ENCODE measurements at regions not wholly inside any gene's neighbourhood (a gene's known extent, or its start where the extent isn't known, plus 50 kb on each side); places are given as distances from the start of the nearest gene placed in this dataset.

GRCh38 chr5:97998941-97999340 lies 774.5 kb upstream of the RGMB start:
- no peaks in the 10 kb centered on the region for H4K20me1 ChIP-seq (ENCODE audit: insufficient read depth, low read length)
- no peak overlapping the region for H2BK5ac ChIP-seq (ENCODE audit: low read depth, low read length, poor library complexity, severe bottlenecking)
- TF ChIP-seq CHD1 (IDR thresholded peaks at IDR 0.05; ENCODE audit: low read depth, low read length) (no peak), SMC3 (IDR thresholded peaks at IDR 0.05; ENCODE audit: low read depth, low read length) (no peak), RFX5 (IDR thresholded peaks at IDR 0.05; ENCODE audit: low read depth, low read length) (no peak), CTCF (conservative IDR thresholded peaks at IDR 0.05; ENCODE audit: low read depth, low read length) (no peak), FOS (IDR thresholded peaks at IDR 0.05; ENCODE audit: low read depth, low read length) (no peak), ELK1 (IDR thresholded peaks at IDR 0.05; ENCODE audit: borderline replicate concordance, low read depth, low read length) (no peak), POLR2A (IDR thresholded peaks at IDR 0.05; ENCODE audit: low read depth, low read length) (no peak), RAD21 (IDR thresholded peaks at IDR 0.05; ENCODE audit: low read length) (no peak), MAFK (IDR thresholded peaks at IDR 0.05; ENCODE audit: low read depth, low read length) (no peak)
- dilution Hi-C loops (cut with HindIII; ENCODE audit: low sequenced_read_pairs, unreplicated experiment): no loop called here
- H3K56ac ChIP-seq (ENCODE audit: extremely low read depth, insufficient read depth, low read length): no peak overlapping the region
- no peaks in the 10 kb centered on the region for H3K27me3 ChIP-seq (ENCODE audit: control insufficient read depth, insufficient read depth, low read length)
- peak; percentile 67 for ATAC-seq (ENCODE audit: low read depth)
- no peaks in the 10 kb centered on the region for H3K36me3 ChIP-seq (ENCODE audit: control insufficient read depth, insufficient read depth, low read length)
- H3K27ac ChIP-seq (ENCODE audit: insufficient read depth, low read length): no peak overlapping the region
- no peaks in the 10 kb centered on the region for H3K9me1 ChIP-seq (ENCODE audit: insufficient read depth, low read length)
- no peak overlapping the region for H3K9ac ChIP-seq (ENCODE audit: low read depth, low read length)
- H3K4me2 ChIP-seq (ENCODE audit: low read depth, low read length): no peak overlapping the region
- H3K4ac ChIP-seq (ENCODE audit: low read depth, low read length): no peak overlapping the region
- no peak overlapping the region for H2BK120ac ChIP-seq (ENCODE audit: low read depth, low read length)
- no peak overlapping the region for H4K5ac ChIP-seq (ENCODE audit: low read depth, low read length)
- H3K23ac ChIP-seq (ENCODE audit: low read depth, low read length): no peak overlapping the region
- BruUV-seq (replicated peaks): no TSS peak
- ChIA-PET CTCF (no interaction called here), POLR2A (ENCODE audit: unreplicated experiment) (no interaction called here)
- no peak overlapping the region for H3K4me3 ChIP-seq (ENCODE audit: insufficient read depth, low read depth, low read length)
- H4K8ac ChIP-seq (ENCODE audit: low read depth in 2 of 2, low read length in 2 of 2): no peak overlapping the region
- no peaks in the 10 kb centered on the region for H3K79me1 ChIP-seq (ENCODE audit: low read depth in 1 of 2, low read length in 2 of 2)
- H2BK20ac ChIP-seq (ENCODE audit: low read depth, low read length): no peak overlapping the region
- H2AK9ac ChIP-seq (replicated peaks; ENCODE audit: low read depth, low read length, poor library complexity): no peak overlapping the region
- H3K9me3 ChIP-seq (ENCODE audit: control insufficient read depth, insufficient read depth, low read length): no peaks in the 10 kb centered on the region
- no peak overlapping the region for H2AFZ ChIP-seq (replicated peaks; ENCODE audit: low read length, poor library complexity)
- H4K91ac ChIP-seq (ENCODE audit: insufficient read depth, low read depth, low read length): no peak overlapping the region
- DNase-seq: peak; percentile 47
- no peak overlapping the region for H3K18ac ChIP-seq (ENCODE audit: low read depth, low read length)
- H2BK15ac ChIP-seq (ENCODE audit: low read depth, low read length): no peak overlapping the region
- H3K14ac ChIP-seq (replicated peaks; ENCODE audit: low read depth, low read length): no peak overlapping the region
- intact Hi-C loops (cut with micrococcal nuclease): no loop called here
- H2AK5ac ChIP-seq (ENCODE audit: low read depth, low read length): no peak overlapping the region
- in situ Hi-C loops (cut with MboI; ENCODE audit: low sequenced_read_pairs): no loop called here
- H3K4me1 ChIP-seq (ENCODE audit: control insufficient read depth, insufficient read depth, low read length): no peaks in the 10 kb centered on the region
